GM12878 (cell line): ENCODE measurements at regions not wholly inside any gene's neighbourhood (a gene's known extent, or its start where the extent isn't known, plus 50 kb on each side); places are given as distances from the start of the nearest gene placed in this dataset.

Source experiments
- CHD2 ChIP-seq: IDR thresholded peaks from 2 replicates; pipeline ENCODE4 v1.6.1; 2011; ENCODE audit warnings: low read depth, low read length, improper control_type of control experiment, borderline replicate concordance
- CREB1 ChIP-seq: IDR thresholded peaks from 2 replicates; pipeline ENCODE4 v1.6.1; 2012; ENCODE audit warnings: low read depth, mild to moderate bottlenecking, inconsistent platforms
- CTCF ChIP-seq, 3 experiments: IDR thresholded peaks in 2 of 3; conservative IDR thresholded peaks in 1 of 3; 2 replicates each; pipeline ENCODE4 v1.5.1; 2011; ENCODE audit warnings: low read depth in 3 of 3, low read length in 3 of 3, mild to moderate bottlenecking in 3 of 3, control low read depth in 2 of 3, moderate library complexity in 2 of 3, inconsistent platforms in 1 of 3, mixed read lengths in 1 of 3; ENCODE audit not compliant: control insufficient read depth in 2 of 3, insufficient read depth in 1 of 3; ENCODE audit errors: extremely low read depth in 1 of 3
- EZH2 ChIP-seq: IDR thresholded peaks from 2 replicates; pipeline ENCODE4 v1.6.1; 2012; ENCODE audit warnings: low read depth, mild to moderate bottlenecking, control low read depth, inconsistent platforms, low read length, borderline replicate concordance; ENCODE audit not compliant: control insufficient read depth
- IRF3 ChIP-seq: fragments of 450-650 bp; IDR thresholded peaks from 2 replicates; pipeline ENCODE4 v1.6.1; 2014; ENCODE audit warnings: mild to moderate bottlenecking
- RCOR1 ChIP-seq: conservative IDR thresholded peaks from 2 replicates; pipeline ENCODE4 v1.6.1; 2012; ENCODE audit warnings: low read depth, low read length, improper control_type of control experiment
- TF ChIP-seq, protein P1 (sequence below): IDR thresholded peaks from 2 replicates; pipeline ENCODE4 v1.6.1; 2011; ENCODE audit warnings: low read depth, mild to moderate bottlenecking, low read length, moderate library complexity, borderline replicate concordance; ENCODE audit errors: extremely low read depth

- TF ChIP-seq RCOR1 (no peak), EZH2 (no peak), CTCF (IDR thresholded peaks at IDR 0.05 in 2 of 3, conservative IDR thresholded peaks at IDR 0.05 in 1 of 3; ENCODE audit: control insufficient read depth in 2 of 3, extremely low read depth in 1 of 3, insufficient read depth in 1 of 3, low read depth in 3 of 3, low read length in 3 of 3) (no peak), CREB1 (no peak), CHD2 (no peak), IRF3 (no peak)
- TF ChIP-seq, protein P1, sequence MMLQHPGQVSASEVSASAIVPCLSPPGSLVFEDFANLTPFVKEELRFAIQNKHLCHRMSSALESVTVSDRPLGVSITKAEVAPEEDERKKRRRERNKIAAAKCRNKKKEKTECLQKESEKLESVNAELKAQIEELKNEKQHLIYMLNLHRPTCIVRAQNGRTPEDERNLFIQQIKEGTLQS = no peak
These were observed 223.9 kb downstream of the LY86 start for GRCh38 chr6:6812427-6812826.
